T-helper 17 cell (primary cell): ENCODE measurements at regions not wholly inside any gene's neighbourhood (a gene's known extent, or its start where the extent isn't known, plus 50 kb on each side); places are given as distances from the start of the nearest gene placed in this dataset.
"Not testable (repeated sequence)": the region's sequence is repeated elsewhere in the genome, so short reads cannot be mapped to it uniquely, and the experiment has no call there.

ENCODE experiments used
- ATAC-seq: fragments of 150-1000 bp; cut with Tn5 transposase; 2 replicates; pipeline ENCODE4 v1.10.0; 2021; ENCODE audit warnings: mild to moderate bottlenecking, moderate library complexity
- DNase-seq, 3 donors: peaks; one replicate each; pipeline versions ENCODE4 v3.0.0 to v3.0.0-alpha.2; 2020 to 2021
- H3K9me3 ChIP-seq: one replicate; pipeline ENCODE4 v1.7.0; 2013; ENCODE audit warnings: low read length, mild to moderate bottlenecking; ENCODE audit not compliant: control insufficient read depth, poor library complexity, severe bottlenecking
- H3K27ac Mint-ChIP-seq: one replicate; pipeline ENCODE4 v1.8.0; 2022; ENCODE audit warnings: mild to moderate bottlenecking, moderate library complexity, mixed read lengths
- H3K27me3 Mint-ChIP-seq: one replicate; pipeline ENCODE4 v1.8.0; 2022; ENCODE audit warnings: mixed read lengths
- H3K36me3 Mint-ChIP-seq: one replicate; pipeline ENCODE4 v1.8.0; 2022; ENCODE audit warnings: low read depth, mixed read lengths
- H3K4me1 Mint-ChIP-seq: one replicate; pipeline ENCODE4 v1.8.0; 2022; ENCODE audit warnings: mild to moderate bottlenecking, mixed read lengths
- H3K4me3 Mint-ChIP-seq: one replicate; pipeline ENCODE4 v1.8.0; 2022; ENCODE audit warnings: mild to moderate bottlenecking, moderate library complexity, mixed read lengths

DNA sequence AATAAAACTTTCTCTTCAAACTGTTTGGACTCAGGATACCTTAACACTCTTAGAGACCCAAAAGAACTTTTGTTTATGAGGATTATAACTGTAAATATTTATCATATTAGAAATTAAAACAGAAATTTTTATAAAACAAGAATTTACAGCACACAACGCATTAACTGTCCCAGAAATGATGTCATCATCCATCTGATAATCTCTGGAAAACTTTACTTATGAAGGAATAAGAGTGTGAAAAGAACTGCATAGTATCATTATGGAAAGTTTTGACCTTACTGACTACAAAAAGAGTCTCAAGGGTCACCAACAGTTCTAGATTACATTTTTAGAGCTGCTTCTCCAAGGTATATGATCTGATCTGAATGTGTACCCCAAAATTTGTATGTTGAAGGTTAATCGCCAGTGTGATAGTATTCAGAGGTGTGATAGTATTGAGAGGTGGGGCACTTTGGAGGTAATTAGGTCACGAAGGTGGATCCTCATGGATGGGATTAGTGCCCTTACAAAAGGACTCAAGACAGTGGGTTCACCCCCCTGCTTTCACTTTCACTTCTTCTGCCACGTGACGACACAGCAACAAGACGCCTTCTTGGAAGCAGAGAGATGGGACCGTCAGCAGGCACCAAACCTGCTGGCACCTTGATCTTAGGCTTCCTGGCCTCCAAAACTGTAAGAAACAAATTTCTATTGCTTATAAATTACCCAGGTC, 95.7 kb upstream of the NR5A2 start:
- no peak for DNase-seq
- Mint-ChIP-seq H3K4me3 (peak overlapping the region; percentile 55), H3K36me3 (peaks cover 2% of the 10 kb centered on the region), H3K27ac (no peak overlapping the region), H3K27me3 (peaks cover 16% of the 10 kb centered on the region), H3K4me1 (peaks cover 3% of the 10 kb centered on the region)
- no peak for ATAC-seq
- H3K9me3 ChIP-seq, result no peaks in the 10 kb centered on the region

DNA sequence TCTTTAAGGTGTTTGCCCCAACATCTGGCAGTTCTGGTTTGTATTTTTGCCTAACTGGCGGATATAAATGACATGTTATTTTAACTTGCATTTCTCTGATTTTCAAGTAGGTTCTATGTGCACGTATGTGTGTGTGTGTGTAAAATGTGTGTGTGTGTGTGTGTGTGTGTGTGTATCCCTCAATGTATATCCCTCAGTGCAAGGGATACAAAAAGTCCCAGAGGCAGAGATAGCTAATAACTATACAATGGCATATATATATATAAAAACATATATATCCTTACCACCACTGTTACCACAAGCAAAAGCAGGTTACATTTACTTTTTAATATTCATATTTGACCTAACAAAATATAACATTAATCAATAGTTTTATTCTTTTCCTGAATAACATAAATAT, 95.0 kb upstream of the NR5A2 start:
- no peaks in the 10 kb centered on the region for H3K9me3 ChIP-seq
- H3K4me3 Mint-ChIP-seq, result peak overlapping the region; percentile 55
- ATAC-seq (no peak), DNase-seq (no peak)
- H3K27ac Mint-ChIP-seq, result no peak overlapping the region
- peaks cover 2% of the 10 kb centered on the region for H3K36me3 Mint-ChIP-seq
- H3K27me3 Mint-ChIP-seq, result peaks cover 20% of the 10 kb centered on the region
- peaks cover 3% of the 10 kb centered on the region for H3K4me1 Mint-ChIP-seq

- Mint-ChIP-seq H3K4me3 (no peak overlapping the region), H3K27ac (no peak overlapping the region), H3K27me3 (peaks cover 26% of the 10 kb centered on the region), H3K4me1 (peaks cover 8% of the 10 kb centered on the region), H3K36me3 (peaks cover 6% of the 10 kb centered on the region)
- no peaks in the 10 kb centered on the region for H3K9me3 ChIP-seq
- no peak for ATAC-seq
- DNase-seq, result no peak
Measured at GRCh38 chr1:199936441-199936840, 91.1 kb upstream of the NR5A2 start.

GRCh38 chr1:199937161-199937560, 90.3 kb upstream of the NR5A2 start:
- ATAC-seq (no peak), DNase-seq (no peak)
- Mint-ChIP-seq H3K36me3 (peaks cover 6% of the 10 kb centered on the region), H3K4me3 (no peak overlapping the region), H3K4me1 (peaks cover 11% of the 10 kb centered on the region), H3K27ac (no peak overlapping the region), H3K27me3 (peaks cover 26% of the 10 kb centered on the region)
- no peaks in the 10 kb centered on the region for H3K9me3 ChIP-seq

GRCh38 chr1:199937661-199938060, 89.8 kb upstream of the NR5A2 start:
- Mint-ChIP-seq H3K4me3 (no peak overlapping the region), H3K36me3 (peaks cover 6% of the 10 kb centered on the region), H3K27me3 (peaks cover 26% of the 10 kb centered on the region), H3K27ac (no peak overlapping the region), H3K4me1 (peaks cover 8% of the 10 kb centered on the region)
- H3K9me3 ChIP-seq, result no peaks in the 10 kb centered on the region
- no peak for ATAC-seq
- DNase-seq, result no peak

DNA sequence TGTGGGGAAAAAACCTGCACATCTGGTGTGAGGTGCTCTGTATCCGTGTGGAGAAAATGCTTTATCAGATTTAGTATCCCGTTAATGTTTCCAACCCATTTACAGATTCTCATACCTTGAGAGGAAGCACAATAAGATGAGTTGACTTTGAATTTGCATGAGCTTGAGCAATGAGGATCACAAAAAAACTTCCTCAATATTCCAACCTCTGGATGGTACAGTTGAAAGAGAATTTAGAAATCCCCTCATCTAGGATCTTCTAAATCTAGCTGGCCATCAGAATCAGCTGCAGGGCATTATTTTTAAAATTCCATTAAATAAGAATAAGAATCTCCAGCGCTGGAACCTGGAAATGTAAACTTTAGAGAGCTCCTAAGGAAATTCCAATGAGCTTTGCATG, 82.5 kb upstream of the NR5A2 start:
- Mint-ChIP-seq H3K4me1 (peaks cover 8% of the 10 kb centered on the region), H3K27ac (no peak overlapping the region), H3K4me3 (no peak overlapping the region), H3K27me3 (peaks cover 18% of the 10 kb centered on the region), H3K36me3 (no peaks in the 10 kb centered on the region)
- ATAC-seq, result no peak
- DNase-seq, result no peak
- no peaks in the 10 kb centered on the region for H3K9me3 ChIP-seq

GRCh38 chr1:199945591-199945990, 81.9 kb upstream of the NR5A2 start:
- H3K27me3 Mint-ChIP-seq, result peaks cover 18% of the 10 kb centered on the region
- no peak for ATAC-seq
- no peak overlapping the region for H3K27ac Mint-ChIP-seq
- H3K36me3 Mint-ChIP-seq, result no peaks in the 10 kb centered on the region
- H3K4me3 Mint-ChIP-seq, result no peak overlapping the region
- no peaks in the 10 kb centered on the region for H3K9me3 ChIP-seq
- H3K4me1 Mint-ChIP-seq, result peaks cover 8% of the 10 kb centered on the region
- DNase-seq, result no peak

DNA sequence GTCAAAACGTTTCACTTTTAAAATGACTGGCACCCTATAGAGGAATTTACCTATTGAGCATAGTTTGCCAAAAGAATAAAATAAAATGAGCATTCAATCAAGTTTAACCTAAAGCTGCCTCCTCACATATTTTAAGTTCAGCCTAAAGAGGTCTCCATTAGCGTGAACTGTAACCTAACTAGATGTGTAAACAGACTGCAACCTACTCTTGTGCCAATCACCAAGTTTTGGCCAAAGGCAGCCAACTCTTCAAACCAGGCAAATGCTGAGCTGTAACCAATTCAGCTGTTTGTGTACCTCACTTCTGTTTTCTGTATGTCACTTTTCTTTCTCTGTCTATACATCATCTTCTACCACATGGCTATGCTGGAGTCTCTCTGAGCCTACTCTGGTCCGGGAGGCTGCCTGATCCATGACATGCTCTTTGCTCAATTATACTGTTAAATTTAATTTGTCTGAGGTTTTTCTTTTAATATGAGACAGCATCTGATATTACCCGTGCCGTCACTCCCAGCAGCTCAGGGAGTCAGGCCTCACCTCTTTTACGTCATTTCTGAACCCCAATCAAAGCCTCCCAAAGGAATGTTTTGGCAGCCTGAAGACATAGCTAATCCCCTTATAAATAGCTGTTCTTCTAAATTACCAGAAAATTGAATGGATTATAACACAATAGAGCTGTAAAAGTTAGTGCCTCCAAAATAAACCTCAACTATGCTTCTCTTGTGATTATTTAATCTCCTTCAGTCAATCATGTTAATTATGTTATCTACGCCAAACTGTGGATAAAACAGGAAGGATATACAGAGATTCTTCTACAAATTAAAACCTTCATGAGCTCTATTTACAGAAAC, 81.0 kb upstream of the NR5A2 start:
- H3K4me3 Mint-ChIP-seq, result no peak overlapping the region
- no peaks in the 10 kb centered on the region for H3K9me3 ChIP-seq
- peaks cover 18% of the 10 kb centered on the region for H3K27me3 Mint-ChIP-seq
- no peak overlapping the region for H3K27ac Mint-ChIP-seq
- peaks cover 3% of the 10 kb centered on the region for H3K4me1 Mint-ChIP-seq
- ATAC-seq, result no peak
- no peaks in the 10 kb centered on the region for H3K36me3 Mint-ChIP-seq
- DNase-seq, result no peak

DNA sequence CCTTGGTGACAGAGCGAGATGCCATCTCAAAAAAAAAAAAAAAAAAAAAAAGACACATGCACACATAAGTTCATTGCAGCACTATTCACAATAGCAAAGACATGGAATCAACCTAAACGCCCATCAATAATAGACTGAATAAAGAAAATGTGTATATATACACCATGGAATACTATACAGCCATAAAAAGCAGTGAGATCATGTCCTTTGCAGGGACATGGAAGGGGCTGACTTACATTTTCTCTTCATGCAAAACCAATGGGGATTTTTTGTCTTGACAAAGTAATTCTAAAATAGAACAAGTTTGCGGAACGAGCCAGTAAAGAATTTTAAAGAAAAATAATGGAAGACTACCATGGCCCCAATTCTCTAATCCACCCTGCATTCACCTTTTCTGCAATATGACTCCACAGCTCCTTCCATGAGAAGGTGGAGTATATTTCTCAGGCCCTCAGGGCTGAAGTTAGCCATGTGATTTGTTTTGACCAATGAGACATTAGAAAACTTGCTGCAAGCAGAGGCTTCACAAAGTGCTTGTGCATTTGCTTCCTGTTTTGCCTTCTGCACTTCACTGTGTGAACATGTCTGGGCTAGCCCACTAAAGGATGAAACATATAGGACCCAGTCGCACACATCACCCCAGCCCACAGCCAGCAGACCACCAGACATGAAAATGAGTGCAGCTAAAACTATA, 78.8 kb upstream of the NR5A2 start:
- no peaks in the 10 kb centered on the region for H3K4me1 Mint-ChIP-seq
- no peaks in the 10 kb centered on the region for H3K9me3 ChIP-seq
- ATAC-seq, result no peak
- no peaks in the 10 kb centered on the region for H3K36me3 Mint-ChIP-seq
- H3K4me3 Mint-ChIP-seq, result no peak overlapping the region
- H3K27ac Mint-ChIP-seq, result no peak overlapping the region
- DNase-seq, result no peak
- H3K27me3 Mint-ChIP-seq, result peaks cover 23% of the 10 kb centered on the region

DNA sequence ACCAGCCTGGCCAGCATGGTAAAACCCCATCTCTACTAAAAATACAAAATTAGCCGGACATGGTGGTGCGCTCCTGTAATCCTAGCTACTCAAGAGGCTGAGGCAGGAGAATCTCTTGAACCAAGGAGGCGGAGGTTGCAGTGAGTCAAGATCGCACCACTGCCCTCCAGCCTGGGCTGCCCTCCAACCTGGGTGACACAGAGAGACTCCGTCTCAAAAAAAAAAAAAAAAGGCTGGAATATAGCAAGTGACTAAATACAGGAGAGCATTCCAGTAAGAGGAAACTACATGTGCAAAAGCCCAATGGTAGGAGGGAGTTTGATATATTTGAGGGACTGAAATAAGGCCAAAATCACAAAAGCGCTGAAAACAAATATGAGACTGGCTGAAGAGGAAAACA, 76.5 kb upstream of the NR5A2 start:
- not testable (repeated sequence) for H3K36me3 Mint-ChIP-seq, H3K9me3 ChIP-seq, H3K4me1 Mint-ChIP-seq, H3K27ac Mint-ChIP-seq, H3K4me3 Mint-ChIP-seq, ATAC-seq, DNase-seq
- peaks cover 18% of the 10 kb centered on the region for H3K27me3 Mint-ChIP-seq

- no peaks in the 10 kb centered on the region for H3K9me3 ChIP-seq
- no peak overlapping the region for H3K27ac Mint-ChIP-seq
- H3K27me3 Mint-ChIP-seq, result peaks cover 5% of the 10 kb centered on the region
- DNase-seq (no peak), ATAC-seq (no peak)
- H3K4me3 Mint-ChIP-seq, result no peak overlapping the region
- no peaks in the 10 kb centered on the region for H3K4me1 Mint-ChIP-seq
- H3K36me3 Mint-ChIP-seq, result no peaks in the 10 kb centered on the region
Measured at GRCh38 chr1:199953651-199954050, 73.9 kb upstream of the NR5A2 start.

DNA sequence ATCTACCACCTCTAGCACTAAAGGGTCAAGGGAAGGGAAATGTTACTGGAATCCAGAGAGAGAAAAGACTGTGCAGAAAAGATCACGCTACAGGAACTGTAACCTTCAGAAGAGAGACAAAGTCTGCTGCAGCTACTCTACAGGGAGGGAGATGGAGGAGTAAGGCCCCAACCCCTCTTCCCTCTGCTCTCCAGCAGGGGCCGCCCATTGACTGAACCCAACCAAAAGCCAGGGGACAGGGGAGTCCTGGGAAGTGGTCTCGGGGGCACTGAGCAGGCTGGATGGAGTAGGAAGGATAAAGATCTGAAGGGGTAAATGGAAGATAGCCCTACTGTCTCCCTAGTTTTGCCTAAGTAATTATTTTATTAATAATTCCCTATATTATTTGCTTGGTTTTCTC, 72.8 kb upstream of the NR5A2 start:
- no peak for ATAC-seq
- H3K9me3 ChIP-seq, result no peaks in the 10 kb centered on the region
- no peak for DNase-seq
- Mint-ChIP-seq H3K4me3 (no peak overlapping the region), H3K4me1 (no peaks in the 10 kb centered on the region), H3K27ac (no peak overlapping the region), H3K36me3 (no peaks in the 10 kb centered on the region), H3K27me3 (peaks cover 5% of the 10 kb centered on the region)

- ATAC-seq, result no peak
- no peaks in the 10 kb centered on the region for H3K36me3 Mint-ChIP-seq
- peaks cover 5% of the 10 kb centered on the region for H3K27me3 Mint-ChIP-seq
- no peaks in the 10 kb centered on the region for H3K4me1 Mint-ChIP-seq
- no peak overlapping the region for H3K27ac Mint-ChIP-seq
- no peaks in the 10 kb centered on the region for H3K9me3 ChIP-seq
- no peak overlapping the region for H3K4me3 Mint-ChIP-seq
- DNase-seq, result no peak
Measured at GRCh38 chr1:199955235-199955634, 72.3 kb upstream of the NR5A2 start.
